ENCODE measurements at regions not wholly inside any gene's neighbourhood (a gene's known extent, or its start where the extent isn't known, plus 50 kb on each side); places are given as distances from the start of the nearest gene placed in this dataset.

DNA sequence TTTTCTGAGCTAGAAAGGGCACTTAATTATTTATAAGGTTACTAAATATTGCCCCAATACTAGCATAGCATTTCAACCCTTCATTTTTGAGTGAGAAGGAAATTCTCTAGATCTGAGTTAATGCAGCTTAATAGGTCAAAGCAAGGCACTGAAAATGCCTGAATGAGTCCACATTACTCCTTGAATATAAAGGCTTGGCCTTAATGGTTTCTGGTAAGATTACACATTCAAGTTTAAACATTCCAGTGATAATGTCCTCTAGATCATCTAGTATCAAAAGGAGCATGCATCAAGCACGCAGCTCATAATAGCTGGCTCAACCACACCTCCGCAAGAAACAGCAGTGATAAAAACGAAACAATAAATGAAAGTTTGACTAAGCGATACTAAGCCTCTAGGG, 87.5 kb downstream of the SPANXN3 start:
- Histone ChIP-seq H3K27me3 (ENCODE audit: insufficient read depth, poor library complexity, severe bottlenecking) (no peaks in the 10 kb centered on the region), H3K4me3 (replicated peaks; ENCODE audit: insufficient read depth, low read length) (no peak overlapping the region), H3K27ac (replicated peaks) (no peak overlapping the region)
- DNase-seq (ENCODE audit: low read depth in 1 of 2, low spot score in 1 of 2), result no peak
- no peak for TF ChIP-seq GABPA (IDR thresholded peaks at IDR 0.05; ENCODE audit: low read depth)
- TF ChIP-seq, protein P1, sequence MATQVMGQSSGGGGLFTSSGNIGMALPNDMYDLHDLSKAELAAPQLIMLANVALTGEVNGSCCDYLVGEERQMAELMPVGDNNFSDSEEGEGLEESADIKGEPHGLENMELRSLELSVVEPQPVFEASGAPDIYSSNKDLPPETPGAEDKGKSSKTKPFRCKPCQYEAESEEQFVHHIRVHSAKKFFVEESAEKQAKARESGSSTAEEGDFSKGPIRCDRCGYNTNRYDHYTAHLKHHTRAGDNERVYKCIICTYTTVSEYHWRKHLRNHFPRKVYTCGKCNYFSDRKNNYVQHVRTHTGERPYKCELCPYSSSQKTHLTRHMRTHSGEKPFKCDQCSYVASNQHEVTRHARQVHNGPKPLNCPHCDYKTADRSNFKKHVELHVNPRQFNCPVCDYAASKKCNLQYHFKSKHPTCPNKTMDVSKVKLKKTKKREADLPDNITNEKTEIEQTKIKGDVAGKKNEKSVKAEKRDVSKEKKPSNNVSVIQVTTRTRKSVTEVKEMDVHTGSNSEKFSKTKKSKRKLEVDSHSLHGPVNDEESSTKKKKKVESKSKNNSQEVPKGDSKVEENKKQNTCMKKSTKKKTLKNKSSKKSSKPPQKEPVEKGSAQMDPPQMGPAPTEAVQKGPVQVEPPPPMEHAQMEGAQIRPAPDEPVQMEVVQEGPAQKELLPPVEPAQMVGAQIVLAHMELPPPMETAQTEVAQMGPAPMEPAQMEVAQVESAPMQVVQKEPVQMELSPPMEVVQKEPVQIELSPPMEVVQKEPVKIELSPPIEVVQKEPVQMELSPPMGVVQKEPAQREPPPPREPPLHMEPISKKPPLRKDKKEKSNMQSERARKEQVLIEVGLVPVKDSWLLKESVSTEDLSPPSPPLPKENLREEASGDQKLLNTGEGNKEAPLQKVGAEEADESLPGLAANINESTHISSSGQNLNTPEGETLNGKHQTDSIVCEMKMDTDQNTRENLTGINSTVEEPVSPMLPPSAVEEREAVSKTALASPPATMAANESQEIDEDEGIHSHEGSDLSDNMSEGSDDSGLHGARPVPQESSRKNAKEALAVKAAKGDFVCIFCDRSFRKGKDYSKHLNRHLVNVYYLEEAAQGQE (IDR thresholded peaks at IDR 0.05; ENCODE audit: insufficient replicate concordance, low read depth), result no peak
- TF ChIP-seq SPI1 (IDR thresholded peaks at IDR 0.05; ENCODE audit: borderline replicate concordance, low read depth), result no peak
- TF ChIP-seq POLR2AphosphoS5 (IDR thresholded peaks at IDR 0.05; ENCODE audit: low read depth), result no peak
- TF ChIP-seq, protein P2, sequence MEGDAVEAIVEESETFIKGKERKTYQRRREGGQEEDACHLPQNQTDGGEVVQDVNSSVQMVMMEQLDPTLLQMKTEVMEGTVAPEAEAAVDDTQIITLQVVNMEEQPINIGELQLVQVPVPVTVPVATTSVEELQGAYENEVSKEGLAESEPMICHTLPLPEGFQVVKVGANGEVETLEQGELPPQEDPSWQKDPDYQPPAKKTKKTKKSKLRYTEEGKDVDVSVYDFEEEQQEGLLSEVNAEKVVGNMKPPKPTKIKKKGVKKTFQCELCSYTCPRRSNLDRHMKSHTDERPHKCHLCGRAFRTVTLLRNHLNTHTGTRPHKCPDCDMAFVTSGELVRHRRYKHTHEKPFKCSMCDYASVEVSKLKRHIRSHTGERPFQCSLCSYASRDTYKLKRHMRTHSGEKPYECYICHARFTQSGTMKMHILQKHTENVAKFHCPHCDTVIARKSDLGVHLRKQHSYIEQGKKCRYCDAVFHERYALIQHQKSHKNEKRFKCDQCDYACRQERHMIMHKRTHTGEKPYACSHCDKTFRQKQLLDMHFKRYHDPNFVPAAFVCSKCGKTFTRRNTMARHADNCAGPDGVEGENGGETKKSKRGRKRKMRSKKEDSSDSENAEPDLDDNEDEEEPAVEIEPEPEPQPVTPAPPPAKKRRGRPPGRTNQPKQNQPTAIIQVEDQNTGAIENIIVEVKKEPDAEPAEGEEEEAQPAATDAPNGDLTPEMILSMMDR (IDR thresholded peaks at IDR 0.05; ENCODE audit: insufficient read depth, low read length), result no peak

DNA sequence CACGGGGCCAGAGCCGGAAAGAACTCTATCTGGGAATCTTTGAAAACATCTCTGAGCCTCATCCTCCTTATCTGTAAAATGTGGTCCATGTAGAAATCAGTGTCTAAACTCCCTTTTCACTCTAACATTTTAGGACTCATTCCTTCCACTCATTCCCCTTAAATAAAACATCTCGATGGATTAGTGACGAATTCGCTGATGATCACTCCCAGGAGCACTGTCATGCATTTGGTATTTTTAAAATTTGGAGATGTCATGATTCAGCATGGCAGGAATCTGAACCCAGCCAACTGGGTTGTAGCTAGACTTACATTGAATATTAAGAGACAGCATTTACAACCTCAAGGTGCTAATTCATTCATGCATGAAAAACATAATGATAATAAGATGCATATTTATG, 88.1 kb downstream of the SPANXN3 start:
- Histone ChIP-seq H3K27me3 (ENCODE audit: insufficient read depth, poor library complexity, severe bottlenecking) (no peaks in the 10 kb centered on the region), H3K27ac (replicated peaks) (no peak overlapping the region), H3K4me3 (replicated peaks; ENCODE audit: insufficient read depth, low read length) (no peak overlapping the region)
- DNase-seq (ENCODE audit: low read depth in 1 of 2, low spot score in 1 of 2), result no peak
- TF ChIP-seq, protein P1 (IDR thresholded peaks at IDR 0.05; ENCODE audit: insufficient replicate concordance, low read depth), result no peak
- TF ChIP-seq GABPA (IDR thresholded peaks at IDR 0.05; ENCODE audit: low read depth) (no peak), SPI1 (IDR thresholded peaks at IDR 0.05; ENCODE audit: borderline replicate concordance, low read depth) (no peak), POLR2AphosphoS5 (IDR thresholded peaks at IDR 0.05; ENCODE audit: low read depth) (no peak)
- TF ChIP-seq, protein P2 (IDR thresholded peaks at IDR 0.05; ENCODE audit: insufficient read depth, low read length), result no peak

DNA sequence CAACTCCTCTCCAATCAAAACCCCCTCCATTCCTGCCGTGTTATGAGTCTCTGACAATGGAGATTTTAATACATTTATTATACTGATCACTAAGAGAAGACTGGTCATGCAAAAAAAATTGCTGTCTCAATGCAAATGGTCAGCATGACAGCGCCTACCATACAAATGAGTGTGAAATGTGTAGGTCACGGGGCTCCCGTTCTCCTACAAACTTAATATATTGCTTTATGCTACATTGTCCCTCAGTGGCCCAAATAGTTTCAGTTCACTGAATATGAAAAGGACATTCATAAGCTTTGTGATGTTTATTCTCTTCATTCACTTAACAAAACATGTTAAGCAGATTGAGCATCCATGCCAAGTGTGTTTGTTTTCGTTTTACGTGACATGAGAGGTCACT, 116.1 kb downstream of the SPANXN3 start:
- no peaks in the 10 kb centered on the region for H3K27me3 ChIP-seq (ENCODE audit: insufficient read depth, poor library complexity, severe bottlenecking)

More for the DNA sequence above, 116.1 kb downstream of the SPANXN3 start:
- no peak for DNase-seq (ENCODE audit: low read depth in 1 of 2, low spot score in 1 of 2)
- H3K27ac ChIP-seq (replicated peaks), result no peak overlapping the region
- no peak overlapping the region for H3K4me3 ChIP-seq (replicated peaks; ENCODE audit: insufficient read depth, low read length)
- TF ChIP-seq SPI1 (IDR thresholded peaks at IDR 0.05; ENCODE audit: borderline replicate concordance, low read depth), result no peak
- no peak for TF ChIP-seq POLR2AphosphoS5 (IDR thresholded peaks at IDR 0.05; ENCODE audit: low read depth)
- TF ChIP-seq, protein P1 (IDR thresholded peaks at IDR 0.05; ENCODE audit: insufficient replicate concordance, low read depth), result no peak
- TF ChIP-seq GABPA (IDR thresholded peaks at IDR 0.05; ENCODE audit: low read depth), result no peak
- TF ChIP-seq, protein P2 (IDR thresholded peaks at IDR 0.05; ENCODE audit: insufficient read depth, low read length), result no peak
